AG04449 (cell line): ENCODE measurements at regions not wholly inside any gene's neighbourhood (a gene's known extent, or its start where the extent isn't known, plus 50 kb on each side); places are given as distances from the start of the nearest gene placed in this dataset.

Experiments
- CTCF ChIA-PET: fragments of 350-600 bp; formaldehyde crosslinking; extraction: SDS; loops from one replicate; lab custom pipeline; 2021; ENCODE audit warnings: antibody characterized with exemption; lab: Yijun Ruan, JAX
- POLR2A ChIA-PET: fragments of 400-600, 350-600 bp; formaldehyde crosslinking; extraction: SDS; loops from one replicate; lab custom pipeline; 2020; ENCODE audit warnings: antibody characterized with exemption, inconsistent platforms; lab: Yijun Ruan, JAX
- DNase-seq: peaks from one replicate; pipeline ENCODE4 v3.0.0-alpha.2; 2010; ENCODE audit warnings: low read depth, low spot score
- H3K4me3 ChIP-seq: 2 replicates; pipeline ENCODE4 v1.5.1; 2011; ENCODE audit warnings: low read depth, mild to moderate bottlenecking, control low read depth, low read length
- TF ChIP-seq, protein P1 (sequence below): IDR thresholded peaks from one replicate; pipeline ENCODE4 v1.5.1; 2011; ENCODE audit warnings: mild to moderate bottlenecking, moderate library complexity, low read length, control low read depth, inconsistent platforms; ENCODE audit not compliant: insufficient read depth; ENCODE audit errors: missing control alignments

DNA sequence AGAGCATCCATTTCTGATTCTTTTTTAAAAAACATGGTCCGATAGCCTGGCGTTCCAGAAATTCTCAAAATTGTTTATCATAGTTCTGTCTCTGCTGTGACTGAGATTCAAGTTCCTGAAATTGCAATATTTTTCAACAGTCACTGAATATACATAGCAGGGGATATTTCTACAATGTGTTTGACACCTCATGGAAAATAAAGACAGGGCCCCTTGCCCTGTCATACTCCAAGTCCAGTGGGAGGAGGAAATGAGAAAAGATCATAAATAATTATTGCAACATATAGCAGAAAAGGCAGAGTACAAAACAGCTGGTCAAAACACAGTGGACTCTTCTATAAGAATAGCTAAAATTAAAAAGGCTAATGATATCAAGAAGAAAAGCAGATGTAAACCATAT is 234.8 kb upstream of the SPTLC3 start:
- DNase-seq: no peak
- TF ChIP-seq, protein P1, sequence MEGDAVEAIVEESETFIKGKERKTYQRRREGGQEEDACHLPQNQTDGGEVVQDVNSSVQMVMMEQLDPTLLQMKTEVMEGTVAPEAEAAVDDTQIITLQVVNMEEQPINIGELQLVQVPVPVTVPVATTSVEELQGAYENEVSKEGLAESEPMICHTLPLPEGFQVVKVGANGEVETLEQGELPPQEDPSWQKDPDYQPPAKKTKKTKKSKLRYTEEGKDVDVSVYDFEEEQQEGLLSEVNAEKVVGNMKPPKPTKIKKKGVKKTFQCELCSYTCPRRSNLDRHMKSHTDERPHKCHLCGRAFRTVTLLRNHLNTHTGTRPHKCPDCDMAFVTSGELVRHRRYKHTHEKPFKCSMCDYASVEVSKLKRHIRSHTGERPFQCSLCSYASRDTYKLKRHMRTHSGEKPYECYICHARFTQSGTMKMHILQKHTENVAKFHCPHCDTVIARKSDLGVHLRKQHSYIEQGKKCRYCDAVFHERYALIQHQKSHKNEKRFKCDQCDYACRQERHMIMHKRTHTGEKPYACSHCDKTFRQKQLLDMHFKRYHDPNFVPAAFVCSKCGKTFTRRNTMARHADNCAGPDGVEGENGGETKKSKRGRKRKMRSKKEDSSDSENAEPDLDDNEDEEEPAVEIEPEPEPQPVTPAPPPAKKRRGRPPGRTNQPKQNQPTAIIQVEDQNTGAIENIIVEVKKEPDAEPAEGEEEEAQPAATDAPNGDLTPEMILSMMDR: no peak
- no peak overlapping the region for H3K4me3 ChIP-seq
- ChIA-PET POLR2A (no interaction called here), CTCF (no interaction called here)

DNA sequence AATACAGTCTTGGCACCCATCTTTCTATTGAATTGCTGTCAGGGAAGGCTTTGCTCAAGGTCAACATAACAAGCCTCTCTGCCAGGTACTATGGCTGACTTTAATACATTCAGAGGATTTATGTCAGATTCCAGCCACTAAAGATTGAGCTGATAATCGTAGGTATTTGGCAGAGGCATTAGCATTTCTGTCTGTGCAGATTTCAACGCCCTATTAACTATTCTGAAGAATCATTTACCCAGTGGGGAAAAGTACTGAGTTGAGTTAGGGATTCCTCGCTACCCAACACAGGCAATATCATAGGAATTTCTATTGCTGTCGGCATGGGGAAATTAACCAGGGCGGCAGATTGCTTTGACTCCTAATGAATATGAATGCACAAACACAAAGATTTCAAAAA is 233.7 kb upstream of the SPTLC3 start:
- ChIA-PET CTCF (no interaction called here), POLR2A (no interaction called here)
- TF ChIP-seq, protein P1: no peak
- DNase-seq: no peak
- H3K4me3 ChIP-seq: no peak overlapping the region

DNA sequence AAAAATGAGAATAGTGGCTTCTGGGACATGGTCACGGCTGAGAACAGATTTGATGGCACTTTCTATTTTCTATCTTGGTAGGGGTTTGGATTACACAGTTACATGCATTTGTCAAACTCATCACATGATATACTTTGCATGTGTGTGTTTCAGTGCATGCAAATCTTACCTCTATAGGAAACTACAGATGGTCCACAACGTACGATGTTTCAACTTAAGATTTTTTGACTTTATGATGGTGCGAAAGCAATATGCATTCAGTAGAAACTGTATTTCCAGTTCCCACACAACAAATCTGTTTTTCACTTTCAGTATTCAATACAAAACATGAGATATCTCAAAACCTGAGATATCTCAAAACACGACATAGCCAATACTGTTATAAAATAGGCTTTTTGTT is 231.8 kb upstream of the SPTLC3 start:
- POLR2A ChIA-PET: no interaction called here
- CTCF ChIA-PET: no interaction called here
- no peak for DNase-seq
- TF ChIP-seq, protein P1: no peak
- H3K4me3 ChIP-seq: no peak overlapping the region

DNA sequence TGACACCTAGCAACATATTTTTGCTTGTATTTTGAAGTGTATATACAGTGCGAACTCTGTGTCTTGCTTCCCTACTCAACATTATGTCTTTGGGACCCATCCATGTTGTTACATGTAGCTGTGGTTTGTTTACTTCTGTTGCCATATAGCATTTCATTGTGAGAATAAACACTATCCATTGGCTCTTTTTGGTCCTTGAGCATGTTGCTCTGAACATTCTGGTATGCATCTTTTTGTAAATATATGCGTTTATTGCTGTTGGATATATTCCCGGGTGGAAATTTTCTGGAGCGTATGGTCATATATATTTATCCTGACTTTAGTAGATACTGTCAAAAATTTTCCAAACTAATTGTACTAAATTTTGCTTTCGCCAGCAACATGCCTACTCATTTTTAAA is 222.5 kb upstream of the SPTLC3 start:
- TF ChIP-seq, protein P1: no peak
- DNase-seq: no peak
- no peak overlapping the region for H3K4me3 ChIP-seq
- CTCF ChIA-PET: no interaction called here
- POLR2A ChIA-PET: no interaction called here

DNA sequence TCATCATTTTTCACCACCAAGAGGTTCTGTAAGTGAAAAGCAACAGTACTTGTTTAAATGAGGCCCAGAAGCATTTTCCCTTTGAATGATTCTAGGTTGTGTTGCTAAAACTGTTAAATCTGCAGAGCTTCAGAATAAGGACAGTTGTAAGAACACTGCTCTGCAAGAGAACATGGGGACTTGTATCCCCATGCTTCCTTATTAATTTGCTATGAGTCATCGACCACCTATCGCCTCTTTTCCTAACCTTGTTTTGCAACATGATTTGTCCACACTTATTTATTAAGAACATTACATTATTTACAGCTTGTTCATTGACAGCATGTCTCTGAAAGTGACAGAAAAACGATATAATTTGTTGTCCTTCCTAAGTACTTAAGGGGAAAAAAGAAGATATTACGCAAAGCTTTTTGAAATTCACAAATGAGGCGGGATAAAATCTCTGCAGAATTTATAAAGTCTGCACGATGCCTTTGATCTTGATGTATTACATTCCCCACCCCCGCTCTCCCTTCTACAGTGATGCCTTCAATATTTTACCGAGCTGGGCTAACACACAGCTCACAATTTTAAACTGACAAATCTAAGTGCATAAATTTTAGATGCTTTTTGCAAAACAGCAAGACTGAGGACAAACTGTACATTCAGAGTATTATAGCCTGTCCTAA is 220.0 kb upstream of the SPTLC3 start:
- ChIA-PET POLR2A (no interaction called here), CTCF (no interaction called here)
- TF ChIP-seq, protein P1: no peak
- no peak for DNase-seq
- no peak overlapping the region for H3K4me3 ChIP-seq

DNA sequence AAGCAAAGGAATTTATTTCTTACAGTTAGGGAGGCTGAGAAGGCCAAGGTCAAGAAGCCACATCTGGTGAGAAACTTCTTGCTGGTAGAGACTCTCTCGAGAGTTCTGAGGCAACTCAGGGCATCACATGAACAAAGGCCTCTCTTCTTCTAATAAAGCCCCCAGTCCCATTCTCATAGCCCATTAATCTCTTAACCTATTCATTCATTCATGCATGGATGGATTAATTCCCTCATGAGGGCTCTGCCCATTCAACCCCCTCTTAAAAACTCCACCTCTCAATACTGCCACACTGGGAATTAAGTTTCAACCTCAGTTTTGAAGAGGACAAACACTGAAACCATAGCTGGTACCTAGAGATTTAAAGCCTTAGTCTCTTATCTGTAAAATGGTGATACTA is 217.9 kb upstream of the SPTLC3 start:
- POLR2A ChIA-PET: no interaction called here
- TF ChIP-seq, protein P1: no peak

More for the DNA sequence above, 217.9 kb upstream of the SPTLC3 start:
- no peak overlapping the region for H3K4me3 ChIP-seq
- CTCF ChIA-PET: no interaction called here
- no peak for DNase-seq
